Mesenchymal stem cell (in vitro differentiated cells and primary cell): ENCODE measurements at regions not wholly inside any gene's neighbourhood (a gene's known extent, or its start where the extent isn't known, plus 50 kb on each side); places are given as distances from the start of the nearest gene placed in this dataset.

Source experiments
- DNase-seq: peaks from one replicate; pipeline ENCODE4 v3.0.0-alpha.2; 2013
- H2AFZ ChIP-seq: one replicate; pipeline ENCODE4 v1.6.1; 2013; ENCODE audit warnings: low read depth, mild to moderate bottlenecking, control low read depth, inconsistent platforms, low read length, moderate library complexity
- H2AK5ac ChIP-seq: 2 replicates; pipeline ENCODE4 v1.6.1; 2013; ENCODE audit warnings: low read length, moderate library complexity, mild to moderate bottlenecking, inconsistent platforms; ENCODE audit not compliant: severe bottlenecking
- H2BK120ac ChIP-seq: one replicate; pipeline ENCODE4 v1.6.1; 2013; ENCODE audit warnings: low read depth, mild to moderate bottlenecking, inconsistent platforms, low read length, moderate library complexity
- H2BK12ac ChIP-seq, 2 experiments: one replicate each; pipeline ENCODE4 v1.6.1; 2013; ENCODE audit warnings: inconsistent platforms in 2 of 2, low read length in 2 of 2, mild to moderate bottlenecking in 2 of 2, moderate library complexity in 2 of 2, control low read depth in 1 of 2
- H2BK15ac ChIP-seq: one replicate; pipeline ENCODE4 v1.6.1; 2013; ENCODE audit warnings: mild to moderate bottlenecking, low read depth, inconsistent platforms; ENCODE audit not compliant: poor library complexity, severe bottlenecking
- H2BK5ac ChIP-seq: 2 replicates; pipeline ENCODE4 v1.6.1; 2013; ENCODE audit warnings: low read depth, mild to moderate bottlenecking, low read length, control low read depth, inconsistent platforms; ENCODE audit not compliant: poor library complexity, severe bottlenecking
- H3K14ac ChIP-seq, 2 experiments: one replicate each; pipeline ENCODE4 v1.6.1; 2013; ENCODE audit warnings: inconsistent platforms in 2 of 2, low read length in 2 of 2, control low read depth in 1 of 2, mild to moderate bottlenecking in 1 of 2, moderate library complexity in 1 of 2
- H3K18ac ChIP-seq, 2 experiments: one replicate each; pipeline ENCODE4 v1.6.1; 2013; ENCODE audit warnings: inconsistent platforms in 2 of 2, low read length in 2 of 2, control low read depth in 1 of 2, low read depth in 1 of 2, mild to moderate bottlenecking in 1 of 2
- H3K23ac ChIP-seq, 2 experiments: one replicate each; pipeline ENCODE4 v1.6.1; 2013; ENCODE audit warnings: inconsistent platforms in 2 of 2, low read length in 2 of 2, mild to moderate bottlenecking in 2 of 2, moderate library complexity in 2 of 2, control low read depth in 1 of 2
- H3K27ac ChIP-seq: 2 replicates; pipeline ENCODE4 v1.5.1; 2013; ENCODE audit warnings: mild to moderate bottlenecking, moderate library complexity, low read length, control low read depth, inconsistent platforms; ENCODE audit not compliant: poor library complexity, severe bottlenecking
- H3K27me3 ChIP-seq, 2 experiments: 2 replicates each; pipeline versions ENCODE4 v1.6.1 to v1.7.0; 2013; ENCODE audit warnings: low read length in 2 of 2, mild to moderate bottlenecking in 2 of 2, moderate library complexity in 2 of 2, control low read depth in 1 of 2, inconsistent platforms in 1 of 2; ENCODE audit not compliant: control insufficient read depth in 1 of 2, insufficient read depth in 1 of 2
- H3K36me3 ChIP-seq, 2 experiments: 2 replicates each; pipeline versions ENCODE4 v1.6.1 to v1.7.0; 2013; ENCODE audit warnings: low read length in 2 of 2, control low read depth in 1 of 2, inconsistent platforms in 1 of 2, low read depth in 1 of 2, mild to moderate bottlenecking in 1 of 2; ENCODE audit not compliant: insufficient read depth in 2 of 2, control insufficient read depth in 1 of 2
- H3K4ac ChIP-seq, 2 experiments: one replicate each; pipeline ENCODE4 v1.6.1; 2013; ENCODE audit warnings: inconsistent platforms in 2 of 2, low read length in 2 of 2, mild to moderate bottlenecking in 2 of 2, moderate library complexity in 2 of 2, control low read depth in 1 of 2, low read depth in 1 of 2
- H3K4me1 ChIP-seq: 2 replicates; pipeline ENCODE4 v1.6.1; 2013; ENCODE audit warnings: low read depth, low read length, control low read depth; ENCODE audit not compliant: control insufficient read depth, insufficient read depth
- H3K4me2 ChIP-seq: 2 replicates; pipeline ENCODE4 v1.6.1; 2013; ENCODE audit warnings: low read length, mild to moderate bottlenecking, inconsistent platforms; ENCODE audit not compliant: poor library complexity, severe bottlenecking
- H3K4me3 ChIP-seq, 2 experiments: 2 replicates each; pipeline versions ENCODE4 v1.5.1 to v1.7.0; 2013; ENCODE audit warnings: low read length in 2 of 2, mild to moderate bottlenecking in 2 of 2, control low read depth in 1 of 2, low read depth in 1 of 2; ENCODE audit not compliant: insufficient read depth in 1 of 2
- H3K79me1 ChIP-seq: replicated peaks from 2 replicates; pipeline ENCODE4 v1.6.1; 2013; ENCODE audit warnings: mild to moderate bottlenecking, control low read depth, low read length, inconsistent platforms; ENCODE audit not compliant: poor library complexity, severe bottlenecking
- H3K9ac ChIP-seq: 2 replicates; pipeline ENCODE4 v1.7.0; 2013; ENCODE audit warnings: mild to moderate bottlenecking, low read length, moderate library complexity
- H3K9me3 ChIP-seq: 2 replicates; pipeline ENCODE4 v1.7.0; 2013; ENCODE audit warnings: mild to moderate bottlenecking, low read length; ENCODE audit not compliant: control insufficient read depth
- H4K8ac ChIP-seq: one replicate; pipeline ENCODE4 v1.6.1; 2013; ENCODE audit warnings: inconsistent platforms, mild to moderate bottlenecking, low read length, moderate library complexity
- H4K91ac ChIP-seq: one replicate; pipeline ENCODE4 v1.6.1; 2013; ENCODE audit warnings: mild to moderate bottlenecking, low read length, inconsistent platforms
- WGBS: methylation state at CpG from one replicate; pipeline ENCODE4 v1.1.7; 2013; ENCODE audit warnings: mixed read lengths; 5-methylcytosine and 5-hydroxymethylcytosine counted together

DNA sequence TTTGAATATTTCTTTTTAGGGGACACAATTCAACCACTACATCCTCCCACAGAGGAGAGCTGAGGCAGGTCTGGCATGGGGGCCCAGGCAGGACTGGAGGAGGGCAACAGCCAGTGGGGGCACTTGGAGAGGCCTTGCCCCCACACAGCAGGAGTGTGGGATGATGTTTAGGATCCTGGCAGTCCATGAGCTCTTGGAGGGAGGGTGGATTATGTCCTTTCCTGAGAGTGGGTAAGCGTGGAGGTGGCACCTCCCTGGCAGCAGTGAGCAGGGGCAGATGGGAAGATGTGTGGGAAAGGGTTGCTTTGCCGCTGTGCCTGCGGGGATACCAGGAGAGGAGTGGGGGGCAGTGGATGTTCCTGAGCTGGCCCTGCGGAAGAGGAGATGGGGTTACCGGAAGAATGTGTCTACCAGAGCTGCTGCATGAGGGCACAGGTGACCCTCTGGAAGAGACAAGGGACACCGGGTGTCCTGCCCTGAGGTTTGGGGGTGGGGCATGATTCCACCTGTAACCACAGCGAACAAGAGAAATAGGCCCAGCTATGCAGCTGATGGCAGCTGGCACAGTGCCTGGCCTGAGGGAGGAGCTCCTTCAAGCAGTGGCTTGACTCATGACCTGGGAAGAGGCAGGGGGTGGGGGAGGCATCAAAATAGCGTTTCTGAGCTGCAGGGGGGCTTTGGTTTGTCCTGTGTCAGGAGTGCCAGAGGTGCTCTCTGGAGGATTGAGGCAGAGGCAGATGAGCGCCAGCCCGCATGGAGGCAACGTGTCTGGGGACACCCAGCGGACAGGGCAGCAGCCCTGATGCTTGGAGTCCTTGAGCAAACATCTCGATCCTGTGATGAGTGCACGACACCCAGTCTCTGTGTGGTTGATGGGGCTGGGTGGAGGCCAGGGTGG, 123.9 kb upstream of the TMPRSS2 start:
- Histone ChIP-seq H2AK5ac (no peak overlapping the region), H4K8ac (no peak overlapping the region), H3K4me2 (no peak overlapping the region), H3K9ac (no peak overlapping the region), H3K4ac (no peak overlapping the region), H2BK15ac (no peak overlapping the region), H3K79me1 (no peaks in the 10 kb centered on the region), H2BK5ac (no peak overlapping the region), H4K91ac (no peak overlapping the region), H3K14ac (no peak overlapping the region), H3K4me3 (no peak overlapping the region), H3K27ac (no peak overlapping the region), H3K4me1 (peaks cover 14% of the 10 kb centered on the region), H3K36me3 (no peaks in the 10 kb centered on the region), H2AFZ (no peak overlapping the region), H3K23ac (no peak overlapping the region), H2BK120ac (no peak overlapping the region), H3K9me3 (no peaks in the 10 kb centered on the region), H3K27me3 (peaks cover 0 to under 1% of the 10 kb centered on the region in 2 experiments), H2BK12ac (no peak overlapping the region), H3K18ac (no peak overlapping the region)
- WGBS: 73% methylated on average over 14 of the region's 14 CpGs
- DNase-seq: no peak

DNA sequence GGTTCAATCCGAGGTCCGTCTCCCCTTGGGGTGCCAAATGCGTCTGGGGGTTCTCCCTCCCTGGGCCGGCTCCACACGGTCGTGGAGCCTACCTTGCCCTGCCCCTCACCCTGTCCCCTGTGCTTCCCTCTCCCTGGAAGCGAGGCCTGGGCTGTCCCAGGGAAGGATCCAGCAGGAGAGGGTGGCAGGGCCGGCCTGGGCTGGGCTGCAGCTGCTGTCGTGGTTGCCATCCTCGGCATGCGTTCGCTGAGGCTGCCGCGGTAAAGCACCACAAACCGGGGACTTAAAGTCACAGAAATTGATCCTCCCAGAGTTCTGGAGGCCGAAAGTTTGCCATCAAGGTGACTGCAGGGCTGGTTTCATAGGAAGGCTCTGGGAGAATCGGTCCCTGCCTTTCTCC, 123.0 kb upstream of the TMPRSS2 start:
- Histone ChIP-seq H3K4ac (no peak overlapping the region), H3K14ac (no peak overlapping the region), H2BK120ac (no peak overlapping the region), H3K9ac (no peak overlapping the region), H2BK15ac (no peak overlapping the region), H3K18ac (no peak overlapping the region), H2BK5ac (no peak overlapping the region), H4K8ac (no peak overlapping the region), H2AFZ (no peak overlapping the region), H3K9me3 (no peaks in the 10 kb centered on the region), H3K27me3 (peaks cover 3 to 4% of the 10 kb centered on the region in 2 experiments), H3K27ac (no peak overlapping the region), H3K4me2 (no peak overlapping the region), H2AK5ac (no peak overlapping the region), H3K4me1 (peaks cover 14% of the 10 kb centered on the region), H3K4me3 (no peak overlapping the region), H3K79me1 (no peaks in the 10 kb centered on the region), H2BK12ac (peak overlapping the region in 1 of 2 experiments; percentile 61), H3K23ac (no peak overlapping the region), H4K91ac (no peak overlapping the region), H3K36me3 (no peaks in the 10 kb centered on the region)
- DNase-seq: no peak
- WGBS: 87% methylated on average over 17 of the region's 17 CpGs

DNA sequence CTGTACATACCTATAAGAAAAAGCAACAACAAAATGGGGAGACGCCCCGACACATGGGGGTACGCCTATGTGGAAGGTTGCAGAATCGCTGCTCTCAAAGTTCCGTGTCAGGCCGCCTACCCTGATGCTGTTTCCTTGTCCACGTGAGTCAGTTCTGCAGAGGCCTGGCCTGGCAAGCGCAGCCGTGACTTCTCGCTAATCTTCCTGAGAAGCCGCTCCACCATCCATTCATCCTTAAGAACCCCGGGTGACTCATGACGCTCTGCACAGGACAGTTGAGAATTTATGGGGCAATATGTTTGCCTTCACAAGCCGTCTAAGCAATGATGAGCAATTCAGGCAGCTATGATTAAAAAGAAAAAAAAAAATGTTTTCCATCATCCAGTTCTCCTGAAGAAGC, 122.3 kb upstream of the TMPRSS2 start:
- no peak overlapping the region for H3K4ac ChIP-seq
- no peak overlapping the region for H2BK5ac ChIP-seq
- H3K4me3 ChIP-seq: no peak overlapping the region
- no peak overlapping the region for H4K91ac ChIP-seq
- no peak overlapping the region for H4K8ac ChIP-seq
- H3K27ac ChIP-seq: no peak overlapping the region
- no peaks in the 10 kb centered on the region for H3K79me1 ChIP-seq
- no peak overlapping the region for H3K4me2 ChIP-seq
- H3K9me3 ChIP-seq: no peaks in the 10 kb centered on the region
- 46% methylated on average over 10 of the region's 14 CpGs for WGBS
- no peak overlapping the region for H2AK5ac ChIP-seq
- H3K18ac ChIP-seq: no peak overlapping the region
- no peak overlapping the region for H2AFZ ChIP-seq
- H3K9ac ChIP-seq: no peak overlapping the region
- H3K4me1 ChIP-seq: peaks cover 14% of the 10 kb centered on the region
- H2BK15ac ChIP-seq: no peak overlapping the region
- H3K36me3 ChIP-seq: no peaks in the 10 kb centered on the region
- no peak overlapping the region for H3K14ac ChIP-seq
- no peak overlapping the region for H2BK12ac ChIP-seq
- no peak overlapping the region for H2BK120ac ChIP-seq
- H3K23ac ChIP-seq: no peak overlapping the region
- DNase-seq: peak; percentile 91
- peaks cover 4 to 6% of the 10 kb centered on the region in 2 experiments for H3K27me3 ChIP-seq

DNA sequence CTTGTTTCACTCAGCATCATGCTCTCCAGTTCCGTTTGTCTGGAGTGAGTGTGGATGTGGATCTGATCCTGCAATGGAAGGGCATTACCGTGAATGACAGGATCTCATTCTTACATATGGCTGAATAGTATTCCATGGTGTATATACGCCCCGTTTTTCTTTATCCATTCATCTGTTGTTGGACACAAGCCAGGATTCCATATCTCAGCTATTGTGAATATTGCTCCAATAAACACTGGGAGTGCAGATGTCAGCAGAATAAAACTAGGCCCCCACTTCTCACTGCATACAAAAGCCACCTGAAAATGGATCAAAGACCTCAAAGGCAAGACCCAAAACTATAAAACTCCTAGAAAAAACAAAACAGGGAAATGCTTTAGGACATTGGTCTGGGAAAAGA, 120.3 kb upstream of the TMPRSS2 start:
- Histone ChIP-seq H3K9me3 (no peaks in the 10 kb centered on the region), H4K8ac (no peak overlapping the region), H2BK120ac (no peak overlapping the region), H3K4me2 (no peak overlapping the region), H3K18ac (no peak overlapping the region), H3K4ac (no peak overlapping the region), H2BK15ac (no peak overlapping the region), H2BK12ac (no peak overlapping the region), H3K4me3 (no peak overlapping the region), H3K36me3 (no peaks in the 10 kb centered on the region), H3K4me1 (peaks cover 12% of the 10 kb centered on the region), H3K27me3 (peaks cover 4 to 8% of the 10 kb centered on the region in 2 experiments), H2AFZ (no peak overlapping the region), H2AK5ac (no peak overlapping the region), H4K91ac (no peak overlapping the region), H3K14ac (no peak overlapping the region), H2BK5ac (no peak overlapping the region), H3K23ac (no peak overlapping the region), H3K9ac (no peak overlapping the region), H3K27ac (no peak overlapping the region), H3K79me1 (no peaks in the 10 kb centered on the region)
- 95% methylated on average over 4 of the region's 4 CpGs for WGBS
- no peak for DNase-seq
